NCI-H146 treated with DMSO at 0.1 percent for 48 hours (cell line): ENCODE measurements at regions not wholly inside any gene's neighbourhood (a gene's known extent, or its start where the extent isn't known, plus 50 kb on each side); places are given as distances from the start of the nearest gene placed in this dataset.
"Not testable (repeated sequence)": the region's sequence is repeated elsewhere in the genome, so short reads cannot be mapped to it uniquely, and the experiment has no call there.

Experiments
- DNase-seq: peaks from one replicate; lab custom pipeline; 2025; ENCODE audit not compliant: unreplicated experiment; lab: John Stamatoyannopoulos, UW

GRCh38 chr20:4476903-4477500 lies 209.3 kb upstream of the PRNP start:
- no peak for DNase-seq

DNA sequence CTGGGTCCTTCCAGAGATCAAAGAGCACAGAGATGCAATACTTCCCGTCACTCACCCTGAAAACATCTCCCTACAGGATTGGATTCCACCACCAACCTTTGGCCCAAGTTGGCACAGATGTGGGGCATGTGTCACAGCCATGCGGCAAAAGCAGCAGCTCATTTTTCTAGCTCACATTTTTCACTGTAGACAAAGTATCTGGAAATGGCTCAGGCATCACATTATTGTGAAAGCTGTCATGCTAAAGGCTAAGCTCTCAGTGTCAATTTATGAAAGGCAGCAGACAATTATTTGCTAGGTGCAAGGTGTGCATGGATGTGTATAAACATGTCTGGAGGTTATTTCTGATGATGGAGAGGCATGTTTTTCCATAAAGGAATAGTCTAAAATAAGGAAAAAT lies 213.3 kb upstream of the PRNP start:
- no peak for DNase-seq

- DNase-seq, result no peak
Measured at GRCh38 chr20:4471221-4471620, 215.0 kb upstream of the PRNP start.

- DNase-seq, result no peak
Measured at GRCh38 chr20:4470375-4470774, 215.9 kb upstream of the PRNP start.

- no peak for DNase-seq
Measured at GRCh38 chr20:4469910-4470309, 216.3 kb upstream of the PRNP start.

DNA sequence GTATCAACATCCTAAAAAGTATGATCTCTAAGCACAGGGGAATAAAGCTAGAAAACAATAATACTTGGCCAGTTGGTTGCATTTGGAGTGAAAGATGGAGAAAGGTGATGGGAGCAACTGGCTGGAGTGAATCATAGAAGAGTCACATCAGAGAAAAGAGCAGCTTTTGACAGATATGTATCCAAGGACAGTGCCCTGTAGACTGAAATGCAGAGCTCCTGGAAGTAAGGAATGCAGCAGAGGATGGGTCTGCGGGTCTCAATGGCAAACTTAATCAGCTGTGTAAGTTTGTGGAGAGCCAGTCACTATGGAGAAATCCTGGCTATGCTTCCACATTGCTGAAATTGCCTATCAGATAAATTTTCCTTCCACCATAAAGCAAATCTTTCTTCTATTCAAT lies 218.1 kb upstream of the PRNP start:
- no peak for DNase-seq

DNA sequence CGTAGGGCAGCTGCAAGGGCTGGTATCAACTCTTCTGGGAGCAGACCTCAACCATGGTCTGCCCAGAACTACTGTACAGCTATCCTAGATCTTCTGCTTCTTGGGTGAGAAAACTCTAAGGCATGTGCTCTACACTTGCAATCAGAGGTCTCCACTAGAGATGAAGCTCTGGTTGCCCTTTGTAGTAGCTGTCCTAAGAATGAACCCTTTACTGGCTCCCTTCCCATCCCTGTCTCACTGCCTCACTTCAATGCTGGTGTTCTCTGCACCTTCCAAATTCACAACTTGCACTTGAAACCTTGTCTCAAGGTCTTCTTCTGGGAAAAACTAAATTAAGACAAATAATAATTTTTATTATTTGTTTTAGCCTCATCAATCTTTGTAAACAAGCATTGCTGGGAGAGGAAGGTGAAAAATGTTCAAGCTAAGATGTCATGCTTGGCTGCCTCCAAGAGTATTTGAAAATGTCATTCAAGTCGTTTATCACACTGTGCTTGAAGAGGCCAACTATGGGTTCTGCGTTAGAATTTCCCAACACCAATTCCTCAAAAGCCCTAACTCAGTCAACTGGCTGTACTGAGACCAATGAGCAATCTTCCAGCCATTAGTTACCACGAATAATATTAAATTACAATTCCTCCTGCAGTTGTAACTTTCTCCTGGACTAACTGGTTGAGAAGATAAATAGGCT lies 216.9 kb upstream of the ADRA1D start:
- no peak for DNase-seq

- DNase-seq, result no peak
Measured at GRCh38 chr20:4465212-4465611, 216.1 kb upstream of the ADRA1D start.

GRCh38 chr20:4462801-4463200 lies 213.7 kb upstream of the ADRA1D start:
- not testable (repeated sequence) for DNase-seq

DNA sequence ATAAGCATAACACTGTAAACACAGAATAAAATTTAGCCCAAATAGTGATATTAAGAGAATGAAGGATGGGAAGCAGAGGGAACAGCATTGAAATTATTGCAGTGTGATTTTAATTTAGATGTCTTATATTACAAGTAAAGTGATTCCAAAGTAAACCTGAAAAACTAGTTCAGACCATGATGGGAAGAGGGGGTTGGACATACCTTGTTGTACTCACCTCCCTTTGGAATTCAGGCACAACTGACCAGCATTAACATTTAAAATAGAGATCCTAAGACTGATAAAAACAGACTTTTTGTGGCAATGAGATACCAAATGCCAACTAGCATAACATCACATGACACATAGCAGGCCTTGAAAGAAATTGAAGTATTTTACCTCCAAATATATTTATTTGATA lies 210.0 kb upstream of the ADRA1D start:
- DNase-seq, result no peak

- DNase-seq, result no peak
Measured at GRCh38 chr20:4457566-4458543, 208.8 kb upstream of the ADRA1D start.

DNA sequence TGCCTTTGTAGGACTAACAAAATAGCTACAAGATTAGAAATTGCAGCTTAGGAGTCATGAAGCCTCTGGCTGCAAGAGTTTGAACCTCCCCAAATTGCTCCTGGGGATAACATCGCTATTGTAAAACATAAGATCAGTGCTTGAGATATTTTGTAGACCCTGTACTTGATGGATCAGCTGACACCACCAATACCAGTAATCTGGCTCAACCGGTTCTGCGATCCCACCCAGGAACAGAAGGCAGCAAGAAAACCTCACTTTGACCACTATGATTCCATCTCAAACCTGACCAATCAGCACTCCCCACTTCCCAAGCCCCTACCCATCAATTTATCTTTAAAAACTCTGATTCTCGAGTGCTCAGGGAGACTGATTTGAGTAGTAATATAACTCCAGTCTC lies 206.9 kb upstream of the ADRA1D start:
- no peak for DNase-seq

- DNase-seq, result no peak
Measured at GRCh38 chr20:4455301-4455701, 206.2 kb upstream of the ADRA1D start.

DNA sequence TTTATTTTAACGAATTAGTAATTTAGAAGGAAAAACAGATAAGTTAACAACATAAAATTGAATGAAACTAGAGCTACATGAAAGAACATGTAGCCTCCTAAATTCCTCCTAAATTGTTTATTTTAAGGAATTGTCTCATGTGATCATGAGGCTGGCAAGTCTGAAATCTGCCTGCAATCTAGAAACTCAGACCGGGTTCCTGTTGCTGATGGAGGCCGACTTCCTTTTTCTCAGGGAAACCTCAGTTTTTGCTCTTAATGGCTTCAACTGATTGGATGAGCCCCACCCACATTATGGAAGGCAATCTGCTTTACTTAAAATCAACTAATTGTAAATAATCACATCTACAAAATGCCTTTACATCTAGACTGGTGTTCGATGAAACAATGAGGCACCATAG lies 205.0 kb upstream of the ADRA1D start:
- no peak for DNase-seq

DNA sequence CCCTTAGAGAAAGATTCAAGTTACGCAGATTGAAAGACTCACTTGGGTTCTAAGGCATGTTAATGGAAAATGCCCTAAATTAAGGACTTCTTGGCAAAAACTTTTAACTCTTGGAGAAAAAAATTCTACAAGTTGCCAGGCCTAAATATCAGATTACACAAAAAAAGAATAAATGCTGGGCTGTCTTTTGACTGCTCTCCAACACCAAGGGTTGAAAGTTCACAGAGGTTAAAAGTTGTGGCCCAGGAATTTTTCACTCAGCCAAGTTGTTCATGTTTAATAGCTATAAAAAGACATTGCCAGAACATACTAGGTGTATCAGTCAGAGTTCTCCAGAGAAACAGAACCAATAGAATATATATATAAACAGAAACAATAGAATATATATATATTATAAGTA lies 204.3 kb upstream of the ADRA1D start:
- no peak for DNase-seq

DNA sequence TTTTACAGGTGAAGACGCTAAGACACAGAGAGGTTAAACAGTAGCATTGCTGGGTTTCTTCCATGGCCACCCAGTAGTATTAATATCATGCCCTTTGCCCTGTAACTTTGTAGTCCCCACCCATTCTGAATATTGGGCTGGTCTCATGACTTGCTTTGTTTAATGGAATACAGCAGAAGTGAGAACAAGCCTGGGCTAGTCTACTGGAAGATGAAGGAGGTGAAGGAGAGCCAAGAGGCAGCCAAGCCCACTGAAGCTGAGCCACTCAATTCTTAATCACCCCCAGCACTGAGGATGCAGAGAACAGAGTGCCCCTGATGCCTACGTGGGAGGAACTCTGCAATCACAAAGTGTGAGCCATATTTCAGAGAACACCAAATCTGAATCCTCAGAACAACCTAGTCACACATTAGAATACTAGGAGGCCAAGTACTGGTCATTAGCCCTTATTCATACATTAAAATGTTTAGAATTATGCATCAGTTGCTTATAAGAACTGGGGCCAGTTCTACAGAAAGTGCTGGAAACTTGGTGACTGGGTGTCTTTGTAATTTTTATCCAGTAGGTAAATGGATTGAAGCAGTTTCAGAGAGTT lies 202.5 kb upstream of the ADRA1D start:
- DNase-seq, result no peak

DNA sequence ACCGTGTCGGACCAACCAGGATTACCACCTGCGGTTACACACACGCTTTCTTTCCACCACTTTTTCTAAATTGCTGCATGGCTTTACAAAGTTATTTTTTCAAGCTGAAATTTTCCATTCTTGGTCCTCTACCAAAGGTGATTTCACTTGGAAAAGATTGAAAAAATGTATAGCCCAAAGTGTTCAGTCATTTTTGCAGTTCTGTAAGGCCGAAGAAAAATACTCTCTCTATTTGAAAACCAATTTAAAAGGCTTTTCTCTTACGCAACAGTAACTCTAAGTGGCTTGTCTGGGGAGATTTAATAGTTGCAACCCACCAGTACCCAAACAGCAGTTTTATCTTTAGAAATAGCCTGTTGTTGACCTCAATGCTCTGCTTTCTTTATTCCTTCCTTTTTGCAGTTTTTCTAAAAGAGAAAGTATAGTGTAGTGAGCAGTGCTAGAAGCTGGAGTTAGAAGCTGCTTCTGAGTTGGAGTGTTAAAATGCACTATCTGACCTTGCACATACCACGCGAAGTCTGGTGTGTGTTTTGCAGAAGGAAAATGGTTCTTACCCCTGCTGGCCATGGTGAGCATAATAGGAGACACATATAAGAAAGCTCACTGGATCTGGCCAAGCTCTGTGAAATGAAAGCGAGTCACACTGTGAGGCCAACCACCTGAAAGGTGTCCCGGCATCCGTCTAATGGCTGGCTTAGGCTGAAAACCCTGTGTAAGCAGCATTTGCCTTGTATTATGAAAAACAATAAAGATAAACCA lies 201.0 kb upstream of the ADRA1D start:
- DNase-seq, result no peak

GRCh38 chr20:4445784-4446183 lies 196.7 kb upstream of the ADRA1D start:
- DNase-seq, result no peak

- no peak for DNase-seq
Measured at GRCh38 chr20:4445331-4445730, 196.2 kb upstream of the ADRA1D start.

- DNase-seq, result no peak
Measured at GRCh38 chr20:4444404-4444803, 195.3 kb upstream of the ADRA1D start.

DNA sequence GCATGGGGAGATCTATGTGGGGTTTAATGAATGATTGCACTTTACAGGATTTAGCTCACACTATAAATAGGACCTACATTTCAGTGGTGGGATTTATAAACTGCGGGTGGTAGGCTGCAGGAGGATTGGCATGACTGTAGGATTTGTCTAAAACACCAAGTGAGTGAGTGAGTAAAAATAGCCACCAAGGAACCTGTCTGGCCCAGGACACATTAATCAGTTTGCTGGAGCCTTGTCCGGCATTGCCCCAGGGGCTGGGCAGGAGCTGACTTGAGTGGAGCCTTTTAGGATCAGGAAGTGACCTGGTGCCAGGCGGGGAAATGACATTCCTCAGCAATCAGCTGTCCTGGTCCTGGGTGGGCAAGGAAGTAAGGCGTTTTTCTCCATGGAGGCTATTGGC lies 193.9 kb upstream of the ADRA1D start:
- no peak for DNase-seq
